Fibroblast of lung (primary cell): ENCODE measurements at regions not wholly inside any gene's neighbourhood (a gene's known extent, or its start where the extent isn't known, plus 50 kb on each side); places are given as distances from the start of the nearest gene placed in this dataset.

Experiments
- EZH2 ChIP-seq: IDR thresholded peaks from 2 replicates; pipeline ENCODE4 v1.5.1; 2012; ENCODE audit warnings: low read length, control low read depth, mild to moderate bottlenecking; ENCODE audit errors: missing control alignments
- TF ChIP-seq, protein P1 (sequence below), 2 donors: IDR thresholded peaks in 1 of 2; conservative IDR thresholded peaks in 1 of 2; 1 replicate in 1 of 2; 2 replicates in 1 of 2; pipeline ENCODE4 v1.5.1; 2011 to 2012; ENCODE audit warnings: low read length in 2 of 2, control low read depth in 1 of 2, inconsistent platforms in 1 of 2, low read depth in 1 of 2, mild to moderate bottlenecking in 1 of 2

DNA sequence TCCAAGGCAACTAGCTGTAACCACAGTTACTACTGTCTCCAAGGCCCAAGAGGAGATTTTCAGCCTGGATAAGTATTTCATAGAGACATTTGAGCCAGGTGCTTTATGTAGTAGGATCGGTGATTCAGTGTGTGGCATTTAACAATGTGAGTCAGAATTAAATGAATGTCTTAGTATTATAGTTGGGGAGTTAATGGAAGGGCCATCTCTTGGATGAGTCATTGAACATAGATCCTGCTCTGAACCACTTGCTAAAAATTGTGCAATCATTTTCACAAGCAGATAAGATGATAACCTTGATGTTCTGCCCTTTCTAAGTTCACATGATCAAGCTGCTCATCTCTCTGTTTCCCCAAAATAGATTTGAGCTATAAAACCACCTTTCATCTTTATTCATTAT is 668.9 kb upstream of the CITED2 start:
- TF ChIP-seq, protein P1, sequence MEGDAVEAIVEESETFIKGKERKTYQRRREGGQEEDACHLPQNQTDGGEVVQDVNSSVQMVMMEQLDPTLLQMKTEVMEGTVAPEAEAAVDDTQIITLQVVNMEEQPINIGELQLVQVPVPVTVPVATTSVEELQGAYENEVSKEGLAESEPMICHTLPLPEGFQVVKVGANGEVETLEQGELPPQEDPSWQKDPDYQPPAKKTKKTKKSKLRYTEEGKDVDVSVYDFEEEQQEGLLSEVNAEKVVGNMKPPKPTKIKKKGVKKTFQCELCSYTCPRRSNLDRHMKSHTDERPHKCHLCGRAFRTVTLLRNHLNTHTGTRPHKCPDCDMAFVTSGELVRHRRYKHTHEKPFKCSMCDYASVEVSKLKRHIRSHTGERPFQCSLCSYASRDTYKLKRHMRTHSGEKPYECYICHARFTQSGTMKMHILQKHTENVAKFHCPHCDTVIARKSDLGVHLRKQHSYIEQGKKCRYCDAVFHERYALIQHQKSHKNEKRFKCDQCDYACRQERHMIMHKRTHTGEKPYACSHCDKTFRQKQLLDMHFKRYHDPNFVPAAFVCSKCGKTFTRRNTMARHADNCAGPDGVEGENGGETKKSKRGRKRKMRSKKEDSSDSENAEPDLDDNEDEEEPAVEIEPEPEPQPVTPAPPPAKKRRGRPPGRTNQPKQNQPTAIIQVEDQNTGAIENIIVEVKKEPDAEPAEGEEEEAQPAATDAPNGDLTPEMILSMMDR (conservative IDR thresholded peaks at IDR 0.05 in 1 of 2, IDR thresholded peaks at IDR 0.05 in 1 of 2; ENCODE audit: low read depth in 1 of 2, low read length in 2 of 2), result no peak
- no peak for TF ChIP-seq EZH2
